NOMO-1 (cell line): ENCODE measurements at regions not wholly inside any gene's neighbourhood (a gene's known extent, or its start where the extent isn't known, plus 50 kb on each side); places are given as distances from the start of the nearest gene placed in this dataset.

Experiments
- DNase-seq, 2 experiments: peaks; one replicate each; lab custom pipeline; 2025; ENCODE audit not compliant: unreplicated experiment in 2 of 2; lab: John Stamatoyannopoulos, UW

GRCh38 chr6:18748314-18748713 lies 361.2 kb downstream of the RNF144B start:
- DNase-seq: no peak

GRCh38 chr6:18752278-18753068 lies 365.3 kb downstream of the RNF144B start:
- DNase-seq: no peak

- DNase-seq: no peak
Measured at GRCh38 chr6:18753076-18753475, 365.9 kb downstream of the RNF144B start.

- no peak for DNase-seq
Measured at GRCh38 chr6:18763086-18763485, 375.9 kb downstream of the RNF144B start.

GRCh38 chr6:18784794-18785193 lies 397.6 kb downstream of the RNF144B start:
- no peak for DNase-seq

- DNase-seq: no peak
Measured at GRCh38 chr6:18785810-18786490, 398.8 kb downstream of the RNF144B start.

GRCh38 chr6:18792866-18793265 lies 405.7 kb downstream of the RNF144B start:
- DNase-seq: no peak

- DNase-seq: no peak
Measured at GRCh38 chr6:18795726-18796125, 408.6 kb downstream of the RNF144B start.

- DNase-seq: no peak
Measured at GRCh38 chr6:18820725-18821124, 433.6 kb downstream of the RNF144B start.

- DNase-seq: no peak
Measured at GRCh38 chr6:18823782-18824386, 436.7 kb downstream of the RNF144B start.

- DNase-seq: no peak
Measured at GRCh38 chr6:18829272-18829870, 442.2 kb downstream of the RNF144B start.

- no peak for DNase-seq
Measured at GRCh38 chr6:18835976-18836375, 448.8 kb downstream of the RNF144B start.

GRCh38 chr6:18837013-18837412 lies 449.9 kb downstream of the RNF144B start:
- DNase-seq: no peak

- no peak for DNase-seq
Measured at GRCh38 chr6:18842534-18842933, 455.4 kb downstream of the RNF144B start.

- no peak for DNase-seq
Measured at GRCh38 chr6:18845896-18846295, 458.7 kb downstream of the RNF144B start.

- no peak for DNase-seq
Measured at GRCh38 chr6:18846327-18846726, 459.2 kb downstream of the RNF144B start.

- DNase-seq: no peak
Measured at GRCh38 chr6:18861204-18861603, 474.1 kb downstream of the RNF144B start.

GRCh38 chr6:18883268-18883667 lies 496.1 kb downstream of the RNF144B start:
- no peak for DNase-seq

GRCh38 chr6:18883851-18884250 lies 496.7 kb downstream of the RNF144B start:
- no peak for DNase-seq

GRCh38 chr6:18893540-18894269 lies 506.6 kb downstream of the RNF144B start:
- no peak for DNase-seq

GRCh38 chr6:18897350-18897749 lies 510.2 kb downstream of the RNF144B start:
- no peak for DNase-seq
